ENCODE measurements at regions not wholly inside any gene's neighbourhood (a gene's known extent, or its start where the extent isn't known, plus 50 kb on each side); places are given as distances from the start of the nearest gene placed in this dataset.
A peak's percentile ranks its signal among the peaks of the same experiment; 100 is the strongest.

DNA sequence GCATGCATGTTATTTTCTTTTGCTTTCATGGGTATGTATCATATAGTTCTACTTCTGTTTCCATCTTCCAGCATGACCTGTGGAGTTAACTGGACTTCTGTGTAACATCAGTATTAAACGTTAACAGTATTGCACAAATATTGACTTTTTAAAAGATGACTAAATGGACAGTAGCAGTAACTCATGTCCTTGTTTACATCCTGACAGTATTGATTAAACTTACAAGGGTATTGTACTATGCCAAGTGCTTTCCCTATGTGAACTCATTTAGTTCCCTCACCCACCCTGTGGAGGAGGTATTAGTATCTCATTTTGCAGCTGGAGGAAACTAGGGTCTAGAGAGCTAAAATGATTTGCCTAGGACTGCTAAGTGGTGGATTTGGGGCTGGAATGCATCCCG is 128.7 kb upstream of the SLC10A2 start:
- Histone ChIP-seq H3K4me3 (no peak overlapping the region), H3K4me1 (peaks cover 0 to 7% (median 0%) of the 10 kb centered on the region in 4 donors), H3K27ac (replicated peaks in 1 of 4) (no peak overlapping the region), H3K36me3 (no peaks in the 10 kb centered on the region), H3K9me3 (no peaks in the 10 kb centered on the region), H3K27me3 (no peaks in the 10 kb centered on the region)
- intact Hi-C loops (cut with DNase I) = no loop called here
- 70% methylated on average over 2 of the region's 2 CpGs for WGBS
- no peak for DNase-seq (ENCODE audit: extremely low spot score)
- TF ChIP-seq POLR2AphosphoS5 (IDR thresholded peaks at IDR 0.05) = no peak
- no peak for TF ChIP-seq POLR2A (IDR thresholded peaks at IDR 0.05; ENCODE audit: low read depth)

GRCh38 chr13:103192511-103193135 is 126.4 kb upstream of the SLC10A2 start:
- 92% methylated on average over 1 of the region's 1 CpG for WGBS
- no peak for TF ChIP-seq EP300 (IDR thresholded peaks at IDR 0.05)
- no peak for TF ChIP-seq POLR2A (IDR thresholded peaks at IDR 0.05; ENCODE audit: low read depth)
- no peak for TF ChIP-seq POLR2AphosphoS5 (IDR thresholded peaks at IDR 0.05)
- TF ChIP-seq CTCF (IDR thresholded peaks at IDR 0.05) = no peak
- Histone ChIP-seq H3K4me3 (no peak overlapping the region), H3K4me1 (no peaks in the 10 kb centered on the region), H3K9me3 (no peaks in the 10 kb centered on the region), H3K27me3 (no peaks in the 10 kb centered on the region), H3K27ac (replicated peaks in 1 of 4) (no peak overlapping the region), H3K36me3 (no peaks in the 10 kb centered on the region)
- no peak for DNase-seq (ENCODE audit: extremely low spot score)
- intact Hi-C loops (cut with DNase I) = no loop called here

DNA sequence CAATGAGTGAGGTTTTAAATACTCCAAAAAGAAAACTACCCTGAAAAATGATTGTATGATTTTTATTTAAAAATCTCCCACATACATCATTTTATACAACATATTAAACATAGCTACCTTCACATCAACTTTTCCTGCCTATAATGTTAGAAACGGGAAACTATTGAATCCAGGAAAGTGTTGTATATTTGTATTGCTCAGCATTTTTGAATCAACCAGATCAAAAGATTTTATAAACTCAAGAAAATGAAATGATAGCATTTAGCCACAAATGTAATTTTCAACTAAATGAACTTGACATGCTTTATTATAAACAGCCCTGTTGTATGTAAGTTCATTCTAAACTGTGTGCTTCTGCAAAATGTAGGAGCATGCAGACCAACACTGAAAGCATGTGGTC is 124.6 kb upstream of the SLC10A2 start:
- Histone ChIP-seq H3K4me1 (no peaks in the 10 kb centered on the region), H3K27ac (replicated peaks in 1 of 4) (no peak overlapping the region), H3K36me3 (no peaks in the 10 kb centered on the region), H3K9me3 (no peaks in the 10 kb centered on the region), H3K27me3 (no peaks in the 10 kb centered on the region), H3K4me3 (no peak overlapping the region)
- TF ChIP-seq CTCF (IDR thresholded peaks at IDR 0.05) (no peak), POLR2A (IDR thresholded peaks at IDR 0.05; ENCODE audit: low read depth) (no peak), POLR2AphosphoS5 (IDR thresholded peaks at IDR 0.05) (no peak), EP300 (IDR thresholded peaks at IDR 0.05) (no peak)
- WGBS = 78% methylated on average over 1 of the region's 1 CpG
- no peak for DNase-seq (ENCODE audit: extremely low spot score)
- intact Hi-C loops (cut with DNase I) = no loop called here

DNA sequence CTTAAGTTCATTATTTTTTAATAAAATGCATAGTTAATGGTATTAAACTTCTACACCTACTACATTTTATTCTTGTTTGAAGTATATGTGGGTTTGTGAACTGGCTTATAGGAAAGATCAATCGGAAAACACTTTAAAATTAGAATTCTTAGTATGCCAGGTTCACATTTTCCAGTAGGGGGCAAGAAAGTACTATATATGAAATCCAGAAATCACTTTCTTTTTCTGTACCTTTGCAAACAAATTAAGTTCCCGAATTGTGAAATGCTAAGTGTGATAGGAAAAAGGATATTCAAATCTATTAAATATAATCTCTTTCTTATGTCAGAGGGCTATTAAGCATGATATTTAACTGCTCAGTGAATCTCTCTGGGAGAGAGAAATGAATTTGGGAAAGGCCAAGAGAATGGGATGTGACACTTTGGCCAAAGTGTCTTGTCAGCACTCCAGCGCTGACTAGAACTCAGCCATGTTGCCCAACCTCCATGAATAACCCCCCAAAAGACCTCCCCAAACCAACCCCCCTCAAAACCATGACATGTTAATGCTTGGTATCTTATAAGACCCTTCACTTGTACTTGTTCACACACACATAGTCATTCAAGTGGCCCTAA is 122.6 kb upstream of the SLC10A2 start:
- Histone ChIP-seq H3K27ac (replicated peaks in 1 of 4) (no peak overlapping the region), H3K4me1 (no peaks in the 10 kb centered on the region), H3K36me3 (no peaks in the 10 kb centered on the region), H3K9me3 (no peaks in the 10 kb centered on the region), H3K4me3 (no peak overlapping the region), H3K27me3 (no peaks in the 10 kb centered on the region)
- DNase-seq (ENCODE audit: extremely low spot score) = no peak
- WGBS = 33% methylated on average over 3 of the region's 3 CpGs
- intact Hi-C loops (cut with DNase I) = no loop called here
- TF ChIP-seq POLR2A (IDR thresholded peaks at IDR 0.05; ENCODE audit: low read depth) (no peak), CTCF (IDR thresholded peaks at IDR 0.05) (peak in 1 of 3 experiments; percentile 25)

DNA sequence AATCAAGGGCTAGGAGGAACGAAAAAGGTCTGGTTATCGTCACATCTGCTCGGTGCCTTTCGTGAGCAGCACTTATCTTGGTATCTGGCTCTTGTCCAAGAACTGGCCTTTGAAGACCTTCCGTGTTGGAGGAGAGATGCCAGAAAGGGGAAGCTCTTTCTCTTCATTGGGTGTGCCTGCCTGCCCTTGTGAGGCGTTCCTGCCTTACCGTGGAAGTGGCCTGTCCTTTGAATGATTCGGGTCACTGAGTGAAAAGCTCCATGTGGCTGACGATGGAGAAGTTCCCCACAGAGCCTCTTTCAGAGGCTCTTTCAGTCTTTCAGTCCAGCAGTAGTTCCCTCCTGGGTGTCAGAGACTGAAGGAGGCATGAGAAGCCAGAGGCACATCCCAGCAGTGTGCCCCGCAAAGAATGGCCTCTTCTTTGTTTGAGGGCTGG is 121.5 kb upstream of the SLC10A2 start:
- no peaks in the 10 kb centered on the region for H3K27me3 ChIP-seq
- intact Hi-C loops (cut with DNase I) = no loop called here
- H3K27ac ChIP-seq (replicated peaks in 1 of 4) = no peak overlapping the region
- H3K9me3 ChIP-seq = no peaks in the 10 kb centered on the region
- H3K36me3 ChIP-seq = no peaks in the 10 kb centered on the region
- TF ChIP-seq EP300 (IDR thresholded peaks at IDR 0.05) (no peak), POLR2AphosphoS5 (IDR thresholded peaks at IDR 0.05) (no peak), CTCF (IDR thresholded peaks at IDR 0.05) (no peak), POLR2A (IDR thresholded peaks at IDR 0.05; ENCODE audit: low read depth) (no peak)
- 74% methylated on average over 10 of the region's 10 CpGs for WGBS
- no peak overlapping the region for H3K4me3 ChIP-seq
- H3K4me1 ChIP-seq = no peaks in the 10 kb centered on the region
- DNase-seq (ENCODE audit: extremely low spot score) = no peak

All from esophagus muscularis mucosa (tissue), 4 donors.